HT1080 (cell line): ENCODE measurements at regions not wholly inside any gene's neighbourhood (a gene's known extent, or its start where the extent isn't known, plus 50 kb on each side); places are given as distances from the start of the nearest gene placed in this dataset.
"Not testable (repeated sequence)": the region's sequence is repeated elsewhere in the genome, so short reads cannot be mapped to it uniquely, and the experiment has no call there.

Source experiments
- DNase-seq: peaks from one replicate; pipeline ENCODE4 v3.0.0-alpha.2; 2015; ENCODE audit warnings: low read depth

GRCh38 chr15:39230908-39231285 is 350.0 kb upstream of the THBS1 start:
- no peak for DNase-seq

- peak; percentile 84 for DNase-seq
These were observed 348.4 kb upstream of the THBS1 start for GRCh38 chr15:39232512-39232911.

- DNase-seq, result peak; percentile 64
These were observed 345.6 kb upstream of the THBS1 start for GRCh38 chr15:39235084-39235795.

- DNase-seq, result no peak
These were observed 344.5 kb upstream of the THBS1 start for GRCh38 chr15:39236375-39236774.

- DNase-seq, result no peak
These were observed 342.4 kb upstream of the THBS1 start for GRCh38 chr15:39238443-39238842.

- peak; percentile 75 for DNase-seq
These were observed 341.3 kb upstream of the THBS1 start for GRCh38 chr15:39239562-39239961.

- peak; percentile 67 for DNase-seq
These were observed 338.5 kb upstream of the THBS1 start for GRCh38 chr15:39242345-39242744.

- DNase-seq, result no peak
These were observed 337.5 kb upstream of the THBS1 start for GRCh38 chr15:39243396-39243795.

- no peak for DNase-seq
These were observed 336.1 kb upstream of the THBS1 start for GRCh38 chr15:39244776-39245175.

- no peak for DNase-seq
These were observed 334.4 kb upstream of the THBS1 start for GRCh38 chr15:39246523-39246922.

GRCh38 chr15:39247574-39247973 is 333.3 kb upstream of the THBS1 start:
- peak; percentile 39 for DNase-seq

GRCh38 chr15:39248204-39248603 is 332.7 kb upstream of the THBS1 start:
- peak; percentile 92 for DNase-seq

- no peak for DNase-seq
These were observed 330.9 kb upstream of the THBS1 start for GRCh38 chr15:39250001-39250400.

- DNase-seq, result no peak
These were observed 330.3 kb upstream of the THBS1 start for GRCh38 chr15:39250460-39251186.

- peak; percentile 52 for DNase-seq
These were observed 329.3 kb upstream of the THBS1 start for GRCh38 chr15:39251413-39252133.

- DNase-seq, result no peak
These were observed 328.8 kb upstream of the THBS1 start for GRCh38 chr15:39252134-39252470.

- no peak for DNase-seq
These were observed 327.3 kb upstream of the THBS1 start for GRCh38 chr15:39253552-39253951.

- DNase-seq, result no peak
These were observed 326.7 kb upstream of the THBS1 start for GRCh38 chr15:39254181-39254580.

GRCh38 chr15:39255760-39256159 is 325.1 kb upstream of the THBS1 start:
- DNase-seq, result no peak

- no peak for DNase-seq
These were observed 320.5 kb upstream of the THBS1 start for GRCh38 chr15:39260391-39260790.

GRCh38 chr15:39260791-39261190 is 320.1 kb upstream of the THBS1 start:
- no peak for DNase-seq

GRCh38 chr15:39261397-39262183 is 319.3 kb upstream of the THBS1 start:
- not testable (repeated sequence) for DNase-seq
